BJ (cell line): ENCODE measurements at regions not wholly inside any gene's neighbourhood (a gene's known extent, or its start where the extent isn't known, plus 50 kb on each side); places are given as distances from the start of the nearest gene placed in this dataset.

Source experiments
- CTCF ChIA-PET: fragments of 350-600 bp; formaldehyde crosslinking; extraction: SDS; loops from one replicate; lab custom pipeline; 2021; ENCODE audit warnings: antibody characterized with exemption, inconsistent platforms; lab: Yijun Ruan, JAX
- POLR2A ChIA-PET: fragments of 300-600 bp; sonication (Branson Sonifier 250); formaldehyde crosslinking; extraction: SDS; loops from one replicate; lab custom pipeline; 2021; ENCODE audit warnings: antibody characterized with exemption; lab: Charles Lee
- DNase-seq: peaks from one replicate; pipeline ENCODE4 v3.0.0-alpha.2; 2011; ENCODE audit warnings: low read depth
- H3K27me3 ChIP-seq: 2 replicates; pipeline ENCODE4 v1.6.0; 2011; ENCODE audit warnings: low read length; ENCODE audit not compliant: control insufficient read depth, insufficient read depth
- H3K36me3 ChIP-seq: 2 replicates; pipeline ENCODE4 v1.5.1; 2011; ENCODE audit warnings: low read length; ENCODE audit not compliant: control insufficient read depth, insufficient read depth
- H3K4me3 ChIP-seq: 2 replicates; pipeline ENCODE4 v1.5.1; 2011; ENCODE audit warnings: low read depth, mild to moderate bottlenecking, control low read depth, low read length
- TF ChIP-seq, protein P1 (sequence below): IDR thresholded peaks from 2 replicates; pipeline ENCODE4 v1.5.1; 2011; ENCODE audit warnings: low read depth, mild to moderate bottlenecking, control low read depth, inconsistent platforms, low read length, moderate library complexity; ENCODE audit not compliant: insufficient read depth

- ChIA-PET POLR2A (no interaction called here), CTCF (no interaction called here)
- TF ChIP-seq, protein P1, sequence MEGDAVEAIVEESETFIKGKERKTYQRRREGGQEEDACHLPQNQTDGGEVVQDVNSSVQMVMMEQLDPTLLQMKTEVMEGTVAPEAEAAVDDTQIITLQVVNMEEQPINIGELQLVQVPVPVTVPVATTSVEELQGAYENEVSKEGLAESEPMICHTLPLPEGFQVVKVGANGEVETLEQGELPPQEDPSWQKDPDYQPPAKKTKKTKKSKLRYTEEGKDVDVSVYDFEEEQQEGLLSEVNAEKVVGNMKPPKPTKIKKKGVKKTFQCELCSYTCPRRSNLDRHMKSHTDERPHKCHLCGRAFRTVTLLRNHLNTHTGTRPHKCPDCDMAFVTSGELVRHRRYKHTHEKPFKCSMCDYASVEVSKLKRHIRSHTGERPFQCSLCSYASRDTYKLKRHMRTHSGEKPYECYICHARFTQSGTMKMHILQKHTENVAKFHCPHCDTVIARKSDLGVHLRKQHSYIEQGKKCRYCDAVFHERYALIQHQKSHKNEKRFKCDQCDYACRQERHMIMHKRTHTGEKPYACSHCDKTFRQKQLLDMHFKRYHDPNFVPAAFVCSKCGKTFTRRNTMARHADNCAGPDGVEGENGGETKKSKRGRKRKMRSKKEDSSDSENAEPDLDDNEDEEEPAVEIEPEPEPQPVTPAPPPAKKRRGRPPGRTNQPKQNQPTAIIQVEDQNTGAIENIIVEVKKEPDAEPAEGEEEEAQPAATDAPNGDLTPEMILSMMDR, result no peak
- H3K4me3 ChIP-seq, result no peak overlapping the region
- H3K27me3 ChIP-seq, result no peaks in the 10 kb centered on the region
- H3K36me3 ChIP-seq, result no peaks in the 10 kb centered on the region; the same call in 1 of the 2 replicates
- no peak for DNase-seq
Observed at GRCh38 chr21:28663754-28664153, 328.9 kb downstream of the LTN1 start.

DNA sequence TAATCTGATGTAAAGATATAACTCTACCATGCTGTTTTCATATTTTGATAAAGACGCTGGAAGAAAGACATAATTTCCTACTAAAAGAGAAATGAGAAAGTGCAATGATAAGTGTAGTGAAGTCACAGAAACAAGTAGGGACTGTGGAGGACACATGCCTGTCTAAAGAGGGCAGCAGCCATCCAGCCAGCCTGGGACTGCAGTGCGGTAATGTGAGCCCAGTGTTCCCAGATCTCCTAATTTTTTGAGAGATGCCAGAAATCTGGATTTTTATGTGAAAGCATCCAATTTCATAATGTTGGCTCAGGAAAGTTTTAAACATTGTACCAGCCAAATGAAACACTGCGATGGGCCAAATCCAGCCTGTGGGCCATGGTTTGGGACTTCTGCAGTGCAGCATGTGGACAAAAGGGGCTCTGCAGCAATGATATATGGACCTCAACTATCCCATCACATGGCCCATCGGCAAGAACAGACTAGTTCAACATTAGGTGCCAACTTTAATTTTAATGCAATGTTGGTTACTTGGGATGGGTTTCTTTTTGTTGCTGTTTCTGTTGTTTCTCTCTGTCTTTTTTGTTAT, 329.5 kb downstream of the LTN1 start:
- TF ChIP-seq, protein P1, result no peak
- Histone ChIP-seq H3K27me3 (no peaks in the 10 kb centered on the region), H3K4me3 (no peak overlapping the region), H3K36me3 (no peaks in the 10 kb centered on the region; the same call in 1 of the 2 replicates)
- DNase-seq, result no peak
- CTCF ChIA-PET, result no interaction called here
- POLR2A ChIA-PET, result no interaction called here

GRCh38 chr21:28657566-28657965, 335.1 kb downstream of the LTN1 start:
- no peaks in the 10 kb centered on the region for H3K27me3 ChIP-seq
- no peak for DNase-seq
- TF ChIP-seq, protein P1, result no peak
- CTCF ChIA-PET, result interaction anchor here (2.1 kb wide), 1 partner anchor 15 kb away, joined by 5 read pairs; no protein-coding TSS in a partner anchor
- POLR2A ChIA-PET, result no interaction called here
- no peak overlapping the region for H3K4me3 ChIP-seq
- H3K36me3 ChIP-seq, result no peaks in the 10 kb centered on the region; the same call in 1 of the 2 replicates

DNA sequence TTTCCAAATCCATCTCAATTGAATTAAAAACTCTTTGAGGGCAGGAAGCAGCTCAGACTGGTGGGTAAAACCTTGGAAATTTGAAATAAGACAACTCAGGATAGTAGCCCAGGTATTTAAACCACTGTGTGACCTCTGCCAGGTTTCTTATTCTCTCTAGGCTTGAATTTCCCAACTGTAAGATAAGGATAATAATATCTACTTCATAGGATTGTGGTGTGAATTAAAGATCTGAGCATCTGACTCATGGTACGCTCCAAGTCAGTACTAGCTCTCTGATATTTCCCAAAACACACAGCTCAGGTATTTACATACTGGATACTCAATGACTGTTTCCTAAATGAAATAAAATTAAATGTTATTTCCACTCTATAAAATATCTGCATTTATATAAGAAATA, 337.2 kb downstream of the LTN1 start:
- H3K27me3 ChIP-seq, result no peaks in the 10 kb centered on the region
- no peak overlapping the region for H3K4me3 ChIP-seq
- TF ChIP-seq, protein P1, result no peak
- ChIA-PET POLR2A (no interaction called here), CTCF (interaction anchor here (1.4 kb wide), 1 partner anchor 19 kb away, joined by 3 read pairs; no protein-coding TSS in a partner anchor)
- no peaks in the 10 kb centered on the region; the same call in 1 of the 2 replicates for H3K36me3 ChIP-seq
- no peak for DNase-seq

DNA sequence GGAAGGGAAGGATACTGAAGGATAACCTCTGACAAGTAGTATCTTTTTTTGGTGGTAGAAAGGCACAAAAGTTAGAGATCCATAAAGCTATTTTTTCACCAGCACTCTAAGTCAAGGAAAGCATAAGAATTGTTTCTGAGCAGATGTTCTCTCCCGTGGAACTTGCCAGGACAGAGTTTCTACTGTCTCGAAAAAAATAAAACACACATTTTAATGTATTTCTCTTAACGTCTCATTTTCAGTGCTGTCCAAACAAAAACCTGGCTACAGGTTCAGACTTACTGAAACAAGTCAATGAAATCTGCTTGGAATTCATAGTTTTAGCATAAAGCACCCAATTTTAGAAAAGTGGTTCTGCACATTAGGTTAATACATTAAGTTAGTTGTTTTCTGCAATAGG, 338.3 kb downstream of the LTN1 start:
- Histone ChIP-seq H3K4me3 (no peak overlapping the region), H3K27me3 (no peaks in the 10 kb centered on the region), H3K36me3 (no peaks in the 10 kb centered on the region)
- ChIA-PET POLR2A (no interaction called here), CTCF (no interaction called here)
- TF ChIP-seq, protein P1, result no peak
- no peak for DNase-seq
